G401.6 (cell line): ENCODE measurements at regions not wholly inside any gene's neighbourhood (a gene's known extent, or its start where the extent isn't known, plus 50 kb on each side); places are given as distances from the start of the nearest gene placed in this dataset.
"Not testable (repeated sequence)": the region's sequence is repeated elsewhere in the genome, so short reads cannot be mapped to it uniquely, and the experiment has no call there.

Experiments used
- FAIRE-seq: peaks from 2 replicates; lab custom pipeline; 2012; peaks lifted over from hg19 to GRCh38; lab: Jason Lieb, UNC

DNA sequence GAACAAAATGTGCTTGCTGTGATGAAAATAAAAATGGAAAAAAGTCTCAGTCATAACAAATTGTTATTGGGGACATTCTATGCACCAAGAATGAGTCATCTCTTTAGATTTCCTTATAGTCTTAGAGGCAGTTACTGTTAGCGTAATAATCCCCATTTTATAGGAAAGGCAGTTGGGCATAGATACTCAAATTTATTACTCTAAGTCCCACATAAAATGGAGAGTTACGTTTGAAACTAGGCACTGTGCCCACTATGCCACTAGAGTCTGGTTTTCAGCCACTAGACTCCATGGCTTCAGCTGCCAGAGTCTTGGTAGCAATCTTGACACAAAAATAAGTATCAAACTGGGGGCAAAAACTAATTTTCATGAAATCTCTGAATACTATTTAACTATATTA is 317.9 kb upstream of the MEF2C start:
- no peak for FAIRE-seq

GRCh38 chr5:89199306-89199705 is 316.3 kb upstream of the MEF2C start:
- FAIRE-seq = no peak

GRCh38 chr5:89191374-89191773 is 308.4 kb upstream of the MEF2C start:
- FAIRE-seq = no peak

DNA sequence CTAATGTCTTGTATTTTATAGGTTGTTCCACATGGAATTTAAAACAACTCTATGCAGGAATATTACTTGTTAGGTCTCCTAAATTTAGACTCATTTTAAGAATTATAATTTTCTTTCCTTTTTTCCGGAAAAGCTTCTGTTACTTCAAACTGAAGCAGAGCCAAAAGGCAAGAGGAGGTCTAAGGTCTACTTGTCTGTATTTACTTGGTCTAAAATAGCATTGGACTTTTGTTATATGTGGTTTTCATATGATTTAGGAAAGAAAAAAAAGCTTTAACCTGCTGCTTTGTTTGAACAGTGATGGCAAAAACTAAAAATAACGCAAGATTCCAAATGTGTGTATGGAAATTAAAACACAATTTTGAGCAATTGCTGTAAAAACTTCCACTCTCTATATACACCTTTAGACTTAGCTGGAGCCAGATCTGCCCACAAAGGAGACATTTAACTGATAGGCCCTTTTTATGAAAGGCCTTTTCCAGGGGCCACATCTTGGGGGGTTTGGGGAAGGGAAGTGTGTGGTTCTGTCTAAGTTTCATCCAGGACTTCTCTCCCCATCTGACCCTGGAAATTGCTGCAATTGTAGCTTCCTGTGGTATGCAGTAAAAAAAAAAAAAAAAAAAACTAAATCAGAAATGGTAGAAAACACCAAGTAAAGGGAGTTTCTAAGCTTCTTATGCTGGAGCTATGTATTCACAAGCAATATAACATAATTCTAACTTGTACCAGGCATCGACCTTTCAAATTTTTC is 307.7 kb upstream of the MEF2C start:
- no peak for FAIRE-seq

GRCh38 chr5:89187883-89188465 is 305.0 kb upstream of the MEF2C start:
- FAIRE-seq = no peak

- no peak for FAIRE-seq
These were observed 304.3 kb upstream of the MEF2C start for GRCh38 chr5:89187268-89187667.

DNA sequence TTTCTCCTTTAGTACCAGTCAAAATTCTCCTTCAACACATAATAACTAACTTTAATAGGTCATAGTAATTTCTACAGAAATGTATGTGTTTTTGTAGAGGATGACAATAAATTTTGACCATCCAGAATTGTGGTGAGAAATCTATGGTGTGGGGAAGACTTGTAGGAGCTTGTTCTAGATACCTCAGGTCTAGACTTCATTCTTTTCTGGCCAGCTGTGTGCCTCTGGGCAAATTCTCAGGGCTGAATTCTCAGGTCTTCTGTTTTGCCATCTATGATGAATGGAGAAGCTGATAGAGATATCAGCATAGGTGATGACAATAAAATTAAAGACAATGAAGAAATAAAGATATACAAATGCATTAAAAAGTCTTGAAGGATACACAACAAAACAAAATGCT is 298.6 kb upstream of the MEF2C start:
- no peak for FAIRE-seq

- FAIRE-seq = no peak
These were observed 296.7 kb upstream of the MEF2C start for GRCh38 chr5:89179731-89180130.

DNA sequence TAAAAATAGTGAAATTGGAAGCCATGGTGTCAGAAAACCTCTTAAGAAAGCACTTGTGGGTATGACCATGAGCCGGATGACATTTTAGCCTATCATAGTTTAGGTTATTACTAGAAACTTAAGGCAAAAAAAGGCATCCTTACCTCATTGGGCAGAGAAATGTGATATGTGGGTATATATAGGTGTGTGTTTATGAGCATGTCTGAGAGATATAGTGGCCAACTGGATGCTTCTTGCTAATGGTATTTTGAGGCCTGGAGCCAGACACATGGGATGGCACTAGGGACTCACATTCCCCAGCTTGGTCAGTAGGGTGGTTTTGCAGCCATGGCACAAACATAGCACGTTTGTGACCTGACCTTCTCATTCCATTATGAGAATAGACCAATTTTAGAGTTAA is 295.6 kb upstream of the MEF2C start:
- no peak for FAIRE-seq

DNA sequence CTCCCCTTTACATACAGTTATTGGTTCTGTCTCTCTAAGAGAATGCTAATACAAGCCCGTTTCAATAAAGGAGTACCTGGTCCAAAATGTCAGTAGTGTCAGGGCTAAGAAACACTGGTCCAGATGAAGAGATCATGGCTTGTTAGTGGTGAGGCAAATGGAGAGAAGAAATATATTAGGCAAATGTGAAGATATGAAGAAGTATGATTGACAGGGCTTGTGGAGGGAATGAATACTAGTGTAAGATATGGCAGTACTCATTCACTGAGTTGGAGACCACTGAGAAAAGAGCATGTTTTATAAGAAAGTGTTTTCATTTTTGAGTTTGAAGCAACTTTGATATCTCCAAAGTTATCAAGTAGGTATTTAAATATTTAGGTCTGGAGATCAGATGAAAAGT is 290.5 kb upstream of the MEF2C start:
- no peak for FAIRE-seq

GRCh38 chr5:89168766-89169165 is 285.8 kb upstream of the MEF2C start:
- FAIRE-seq = no peak

GRCh38 chr5:89164703-89165102 is 281.7 kb upstream of the MEF2C start:
- FAIRE-seq = not testable (repeated sequence)

GRCh38 chr5:89156226-89156625 is 273.2 kb upstream of the MEF2C start:
- no peak for FAIRE-seq

DNA sequence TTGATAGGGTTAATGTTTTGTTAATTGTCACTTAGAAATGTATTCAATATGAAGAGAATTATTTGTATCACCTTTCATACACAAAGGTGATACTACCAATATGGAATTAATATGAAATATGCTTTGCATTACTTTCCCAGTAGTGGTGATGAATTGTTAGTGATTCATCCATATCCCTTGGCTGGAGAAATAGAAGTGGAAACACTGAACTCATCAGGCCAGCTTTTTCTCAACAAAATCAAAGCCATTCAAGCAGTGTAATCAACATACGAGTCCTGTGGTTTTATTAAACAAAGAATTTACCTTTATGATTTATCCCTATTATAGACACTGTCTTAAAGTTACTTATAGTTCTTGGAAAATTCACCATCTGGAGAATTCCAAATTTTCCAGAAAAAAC is 264.0 kb upstream of the MEF2C start:
- no peak for FAIRE-seq

- FAIRE-seq = no peak
These were observed 254.2 kb upstream of the MEF2C start for GRCh38 chr5:89137148-89137547.

DNA sequence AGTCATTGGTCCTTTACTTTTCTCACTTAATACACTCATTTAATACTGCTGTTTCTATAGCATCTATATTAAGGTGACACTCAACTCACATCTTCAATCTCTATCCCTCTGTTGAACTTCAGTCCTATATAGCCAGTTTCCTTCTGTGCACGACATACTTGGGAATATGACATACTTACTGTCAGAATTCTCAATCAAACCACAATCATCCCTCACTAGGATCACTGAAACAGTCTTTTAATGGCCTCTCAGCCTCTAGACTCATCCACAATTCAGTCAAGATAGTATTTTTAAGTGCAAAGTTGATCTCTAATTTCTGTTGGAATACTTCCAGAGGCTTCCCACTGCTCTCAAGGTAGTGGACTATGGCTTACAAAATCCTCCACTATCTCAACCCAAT is 251.0 kb upstream of the MEF2C start:
- FAIRE-seq = no peak

GRCh38 chr5:89133129-89133528 is 250.1 kb upstream of the MEF2C start:
- no peak for FAIRE-seq

GRCh38 chr5:89130851-89131250 is 247.9 kb upstream of the MEF2C start:
- no peak for FAIRE-seq

- no peak for FAIRE-seq
These were observed 247.0 kb upstream of the MEF2C start for GRCh38 chr5:89129941-89130340.

GRCh38 chr5:89128906-89129625 is 246.1 kb upstream of the MEF2C start:
- FAIRE-seq = no peak

GRCh38 chr5:89128092-89128491 is 245.1 kb upstream of the MEF2C start:
- FAIRE-seq = no peak

- FAIRE-seq = no peak
These were observed 244.2 kb upstream of the MEF2C start for GRCh38 chr5:89127191-89127590.

DNA sequence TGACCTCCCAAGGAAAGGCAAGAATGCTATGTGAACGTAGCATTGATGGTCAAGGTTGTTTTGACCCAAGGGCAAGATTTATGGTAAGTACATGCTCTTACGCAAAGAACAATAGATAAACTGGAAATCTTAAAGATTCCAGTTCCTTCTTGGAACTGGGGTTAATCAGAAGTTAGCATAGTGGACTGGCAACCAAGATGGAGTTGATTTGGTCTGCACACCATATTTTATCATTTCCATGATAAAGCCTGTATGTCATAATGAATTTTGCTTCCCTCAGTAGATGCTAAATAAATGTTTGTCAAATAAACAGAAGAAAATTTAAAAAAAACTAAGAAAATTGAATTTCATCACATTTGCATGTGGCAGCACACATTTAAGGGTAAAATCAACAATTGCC is 242.4 kb upstream of the MEF2C start:
- FAIRE-seq = no peak

GRCh38 chr5:89123581-89123980 is 240.6 kb upstream of the MEF2C start:
- no peak for FAIRE-seq
